ENCODE measurements at regions not wholly inside any gene's neighbourhood (a gene's known extent, or its start where the extent isn't known, plus 50 kb on each side); places are given as distances from the start of the nearest gene placed in this dataset.

GRCh38 chr2:8193686-8194615, 487.9 kb upstream of the ID2 start:
- TF ChIP-seq EZH2 (IDR thresholded peaks at IDR 0.05; ENCODE audit: insufficient read depth, poor library complexity, severe bottlenecking) (no peak), EZH2phosphoT487 (IDR thresholded peaks at IDR 0.05; ENCODE audit: insufficient read depth, low read depth) (no peak)

Data from GM23248 (cell line).